Astrocyte of the cerebellum (primary cell): ENCODE measurements at regions not wholly inside any gene's neighbourhood (a gene's known extent, or its start where the extent isn't known, plus 50 kb on each side); places are given as distances from the start of the nearest gene placed in this dataset.
A peak's percentile ranks its signal among the peaks of the same experiment; 100 is the strongest.
"Not testable (repeated sequence)": the region's sequence is repeated elsewhere in the genome, so short reads cannot be mapped to it uniquely, and the experiment has no call there.

ENCODE experiments used
- DNase-seq: peaks from one replicate; pipeline ENCODE4 v3.0.0-alpha.2; 2011; ENCODE audit warnings: low read depth
- H3K4me3 ChIP-seq: 2 replicates; pipeline ENCODE4 v1.5.1; 2011; ENCODE audit warnings: mild to moderate bottlenecking, low read depth, low read length, moderate library complexity
- in situ Hi-C: cut with HindIII; loops from 2 replicates; pipeline ENCODE4 v1.10.0; 2017; ENCODE audit warnings: low sequenced_read_pairs
- TF ChIP-seq, protein P1 (sequence below): IDR thresholded peaks from 2 replicates; pipeline ENCODE4 v1.5.1; 2012; ENCODE audit warnings: low read length, low read depth, moderate library complexity, mild to moderate bottlenecking; ENCODE audit errors: missing control alignments

DNA sequence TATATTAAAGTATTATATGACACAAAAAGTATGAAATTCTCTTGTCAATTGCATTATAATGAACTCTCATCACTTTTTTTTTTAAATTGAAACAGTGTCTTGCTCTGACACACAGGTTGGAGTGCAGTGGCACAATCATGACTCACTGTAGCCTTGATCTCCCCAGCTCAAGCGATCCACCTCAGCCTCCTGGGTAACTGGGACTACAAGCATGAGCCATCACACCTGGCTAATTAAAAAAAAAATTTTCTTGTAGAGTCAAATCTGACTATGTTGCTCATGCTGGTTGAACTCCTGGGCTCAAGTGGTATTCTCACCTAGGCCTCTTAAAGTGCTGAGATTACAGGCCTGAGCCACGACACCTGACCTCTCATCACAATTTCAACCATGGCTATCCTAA lies 259.3 kb downstream of the S1PR1 start:
- no peak overlapping the region for H3K4me3 ChIP-seq
- DNase-seq = no peak
- in situ Hi-C loops = no loop called here
- TF ChIP-seq, protein P1, sequence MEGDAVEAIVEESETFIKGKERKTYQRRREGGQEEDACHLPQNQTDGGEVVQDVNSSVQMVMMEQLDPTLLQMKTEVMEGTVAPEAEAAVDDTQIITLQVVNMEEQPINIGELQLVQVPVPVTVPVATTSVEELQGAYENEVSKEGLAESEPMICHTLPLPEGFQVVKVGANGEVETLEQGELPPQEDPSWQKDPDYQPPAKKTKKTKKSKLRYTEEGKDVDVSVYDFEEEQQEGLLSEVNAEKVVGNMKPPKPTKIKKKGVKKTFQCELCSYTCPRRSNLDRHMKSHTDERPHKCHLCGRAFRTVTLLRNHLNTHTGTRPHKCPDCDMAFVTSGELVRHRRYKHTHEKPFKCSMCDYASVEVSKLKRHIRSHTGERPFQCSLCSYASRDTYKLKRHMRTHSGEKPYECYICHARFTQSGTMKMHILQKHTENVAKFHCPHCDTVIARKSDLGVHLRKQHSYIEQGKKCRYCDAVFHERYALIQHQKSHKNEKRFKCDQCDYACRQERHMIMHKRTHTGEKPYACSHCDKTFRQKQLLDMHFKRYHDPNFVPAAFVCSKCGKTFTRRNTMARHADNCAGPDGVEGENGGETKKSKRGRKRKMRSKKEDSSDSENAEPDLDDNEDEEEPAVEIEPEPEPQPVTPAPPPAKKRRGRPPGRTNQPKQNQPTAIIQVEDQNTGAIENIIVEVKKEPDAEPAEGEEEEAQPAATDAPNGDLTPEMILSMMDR = no peak

DNA sequence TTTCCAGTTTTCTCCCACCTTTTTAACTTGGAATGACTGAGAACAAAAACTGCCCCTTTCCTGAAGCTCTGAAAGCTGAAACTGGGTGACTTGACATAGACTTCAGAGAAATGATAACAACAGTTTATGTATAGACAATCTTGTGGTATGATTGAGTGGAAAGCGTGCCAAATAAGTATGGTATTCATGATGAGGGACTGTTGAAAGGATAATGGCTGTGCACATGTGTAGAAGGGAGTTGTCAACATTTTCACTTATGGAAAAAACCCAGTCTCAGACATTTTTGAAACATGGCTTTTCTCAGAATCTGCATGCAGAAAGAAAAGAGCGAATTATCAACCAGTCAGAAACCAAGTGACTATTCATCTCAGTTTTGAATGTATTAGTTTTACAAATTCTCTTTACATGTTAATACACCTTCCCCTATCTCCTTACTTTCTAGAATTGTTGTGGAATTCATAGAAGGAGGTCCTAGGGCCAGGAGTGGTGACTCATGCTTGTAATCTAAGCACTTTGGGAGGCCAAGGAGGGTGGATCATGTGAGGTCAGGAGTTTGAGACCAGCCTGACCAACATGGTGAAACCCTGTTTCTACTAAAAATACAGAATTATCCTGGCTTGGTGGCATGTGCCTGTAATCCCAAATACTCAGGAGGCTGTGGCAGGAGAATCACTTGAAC lies 261.2 kb downstream of the S1PR1 start:
- TF ChIP-seq, protein P1 = no peak
- no peak for DNase-seq
- no peak overlapping the region for H3K4me3 ChIP-seq
- in situ Hi-C loops = no loop called here

DNA sequence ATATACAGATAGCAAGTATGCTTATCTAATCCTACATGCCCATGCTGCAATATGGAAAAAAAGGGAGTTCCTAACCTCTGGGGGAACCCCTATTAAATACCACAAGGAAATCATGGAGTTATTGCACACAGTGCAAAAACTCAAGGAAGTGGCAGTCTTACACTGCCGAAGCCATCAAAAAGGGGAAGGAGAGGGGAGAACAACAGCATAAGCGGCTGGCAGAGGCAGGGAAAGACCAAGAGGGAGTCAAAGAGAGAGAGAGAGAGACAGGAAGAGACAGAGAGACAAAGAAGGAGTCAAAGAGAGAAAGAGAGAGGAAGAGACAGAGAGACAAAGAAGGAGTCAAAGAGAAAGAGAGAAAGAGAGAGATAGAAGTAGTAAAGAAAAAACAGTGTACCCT lies 267.3 kb downstream of the S1PR1 start:
- in situ Hi-C loops, DNase-seq: not testable (repeated sequence)

GRCh38 chr1:101505240-101505639 lies 268.4 kb downstream of the S1PR1 start:
- in situ Hi-C loops, DNase-seq, H3K4me3 ChIP-seq: not testable (repeated sequence)

More for the DNA sequence above, 267.3 kb downstream of the S1PR1 start:
- not testable (repeated sequence) for H3K4me3 ChIP-seq

- in situ Hi-C loops = no loop called here
- TF ChIP-seq, protein P1 = peak; percentile 63
- peak; percentile 6 for DNase-seq
- H3K4me3 ChIP-seq = no peak overlapping the region
These were observed 269.8 kb downstream of the S1PR1 start for GRCh38 chr1:101506541-101507164.

DNA sequence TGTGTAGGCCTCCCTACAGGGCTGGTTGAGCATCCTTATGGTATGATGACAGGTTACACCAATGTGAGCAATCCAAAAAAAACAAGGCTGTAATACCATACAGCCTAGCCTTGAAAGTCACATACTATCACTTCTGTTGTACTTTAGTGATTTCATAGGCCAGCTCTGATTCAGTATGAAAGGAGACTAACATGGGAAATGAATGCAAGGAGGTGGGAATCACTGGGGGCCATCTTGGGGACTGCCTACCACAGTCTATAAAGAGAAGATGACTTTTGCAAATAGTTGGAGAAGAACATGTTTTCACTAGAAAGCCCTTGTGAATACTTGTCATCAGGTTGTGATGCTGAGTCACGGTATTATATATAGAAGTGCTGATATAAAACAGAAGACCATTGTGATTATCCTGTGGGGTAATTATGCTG lies 270.7 kb downstream of the S1PR1 start:
- no peak for DNase-seq
- in situ Hi-C loops = no loop called here
- H3K4me3 ChIP-seq = no peak overlapping the region
- TF ChIP-seq, protein P1 = no peak

DNA sequence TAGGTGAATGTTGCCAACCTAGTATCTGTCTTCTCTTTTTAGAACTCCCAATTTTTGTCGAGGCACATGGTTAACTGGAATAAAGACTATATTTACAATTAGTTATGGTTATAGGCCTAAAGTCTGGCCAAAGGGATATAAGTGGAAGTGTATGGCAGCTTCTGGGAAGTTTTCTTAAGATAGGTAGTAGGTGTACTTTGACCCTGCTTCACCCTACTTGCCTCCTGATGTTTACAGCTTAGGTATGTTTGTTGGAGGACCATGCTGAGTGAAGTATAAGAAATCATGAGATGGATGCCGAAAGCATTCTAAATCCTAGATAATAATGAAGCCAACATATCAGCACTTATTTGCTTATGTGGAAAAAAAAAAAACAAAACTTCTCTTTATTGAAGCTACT lies 272.1 kb downstream of the S1PR1 start:
- TF ChIP-seq, protein P1 = no peak
- no peak for DNase-seq
- in situ Hi-C loops = no loop called here
- H3K4me3 ChIP-seq = no peak overlapping the region

DNA sequence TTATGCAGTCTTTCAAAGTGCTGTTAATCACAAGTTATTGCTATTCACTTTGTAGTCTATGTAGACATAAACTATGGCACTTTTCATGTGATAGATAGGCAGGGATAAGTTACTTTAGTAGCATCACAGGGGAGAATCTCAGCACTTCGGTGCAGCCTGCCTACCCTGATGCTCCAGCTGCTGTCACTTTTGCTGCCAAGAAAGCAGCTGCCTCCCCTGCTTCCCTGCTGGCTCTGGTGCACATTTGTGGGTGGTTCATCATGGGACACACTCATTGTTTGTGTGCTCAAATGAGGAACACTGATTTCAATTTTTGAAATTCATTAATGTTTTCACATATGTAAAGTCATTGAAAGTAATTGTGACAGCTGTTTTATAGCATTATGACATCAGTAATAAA lies 272.6 kb downstream of the S1PR1 start:
- TF ChIP-seq, protein P1 = no peak
- H3K4me3 ChIP-seq = no peak overlapping the region
- in situ Hi-C loops = no loop called here
- no peak for DNase-seq
